HG02840 (cell line): ENCODE measurements at regions not wholly inside any gene's neighbourhood (a gene's known extent, or its start where the extent isn't known, plus 50 kb on each side); places are given as distances from the start of the nearest gene placed in this dataset.
A peak's percentile ranks its signal among the peaks of the same experiment; 100 is the strongest.
"Not testable (repeated sequence)": the region's sequence is repeated elsewhere in the genome, so short reads cannot be mapped to it uniquely, and the experiment has no call there.

ENCODE experiments used
- ATAC-seq: cut with Tn5 transposase; IDR thresholded peaks from one replicate; pipeline ENCODE4 v1.9.1; 2021; ENCODE audit warnings: mild to moderate bottlenecking, moderate library complexity, moderate number of reproducible peaks; ENCODE audit not compliant: unreplicated experiment, low FRiP score

DNA sequence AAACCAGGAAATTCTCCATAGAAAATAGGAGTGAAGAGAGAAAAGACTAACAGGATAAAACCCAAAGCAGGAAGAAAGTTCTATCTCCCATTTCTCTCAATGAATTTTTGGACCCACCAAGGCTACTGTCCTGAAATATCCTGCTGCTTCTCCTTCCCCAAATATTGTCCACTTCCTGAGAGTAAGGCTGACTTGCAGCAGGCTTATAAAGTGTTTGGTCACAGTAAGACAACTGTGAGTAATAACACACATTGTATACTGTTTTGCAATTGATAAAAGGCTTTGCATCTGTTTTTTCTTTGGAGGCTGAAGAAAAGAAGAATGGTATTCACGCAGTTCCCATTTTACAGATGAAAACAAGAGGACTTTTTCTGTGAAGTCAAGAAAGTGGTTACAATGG lies 52.8 kb downstream of the FOXD4L6 start:
- not testable (repeated sequence) for ATAC-seq

DNA sequence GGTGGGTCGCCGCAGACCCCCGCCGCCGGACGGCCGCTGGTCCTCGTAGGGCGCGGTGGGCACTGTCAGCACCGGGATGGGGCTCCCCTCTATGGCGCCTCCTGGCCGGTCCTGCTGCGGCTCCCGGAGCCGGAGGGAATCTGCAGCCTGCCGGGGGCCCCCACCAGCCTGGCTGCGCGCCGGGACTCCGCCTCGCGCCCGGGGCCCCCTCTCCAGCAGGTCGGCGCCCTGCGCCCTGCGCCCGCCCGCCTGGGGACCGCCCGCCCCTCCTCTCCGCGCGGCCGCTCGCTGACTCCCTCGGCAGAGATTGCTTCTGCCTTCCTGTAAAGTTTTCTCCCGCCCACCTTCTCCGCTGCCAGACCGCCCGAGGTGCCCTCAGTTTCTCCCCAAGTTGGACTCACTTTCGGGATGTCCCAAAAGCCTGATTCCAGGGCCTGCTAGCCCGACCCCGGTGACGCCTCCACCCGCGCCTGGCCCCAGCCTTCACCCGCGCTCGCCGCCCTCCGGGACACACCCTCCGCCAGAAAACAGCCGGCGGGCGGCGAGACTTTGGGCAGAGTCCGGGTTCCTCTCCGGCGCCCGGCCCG lies 54.0 kb downstream of the FOXD4L6 start:
- peak; percentile 53 for ATAC-seq

DNA sequence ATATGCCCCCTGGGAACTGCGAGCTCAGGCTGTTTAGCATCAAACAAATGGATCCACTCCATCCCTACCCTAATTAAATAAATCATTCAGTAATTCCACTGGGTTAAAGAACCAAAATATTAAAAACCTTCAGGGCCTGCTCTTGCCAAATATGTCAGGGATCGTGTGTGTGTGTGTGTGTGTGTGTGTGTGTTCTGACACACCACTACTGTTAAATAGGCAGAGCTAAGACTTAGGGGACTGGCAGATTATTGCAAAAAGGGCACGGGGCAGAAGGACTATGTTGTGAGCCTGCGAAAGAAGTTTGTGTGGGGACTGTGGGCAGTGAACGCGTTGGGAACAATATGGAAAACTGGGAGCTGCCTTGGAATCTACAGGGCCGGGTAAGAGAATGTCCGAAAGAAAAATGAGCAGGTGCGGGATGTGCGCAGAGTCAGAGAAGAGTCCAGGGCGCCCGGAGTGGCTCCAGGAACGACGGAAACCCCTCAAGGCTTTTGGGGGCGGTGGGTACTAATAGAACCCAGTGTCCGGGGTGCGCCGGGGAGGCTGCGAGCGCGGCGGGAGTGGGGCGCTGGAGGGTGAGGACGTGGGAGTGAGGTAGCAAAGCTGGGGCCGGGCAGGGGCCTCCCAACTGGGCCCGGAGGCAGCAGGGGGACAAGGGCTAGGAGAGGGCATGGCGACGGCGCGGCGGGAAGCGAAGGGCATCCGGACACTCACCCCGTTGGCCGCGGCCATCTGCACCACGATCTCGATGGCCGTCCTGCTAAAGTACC lies 54.8 kb downstream of the FOXD4L6 start:
- ATAC-seq: not testable (repeated sequence)

DNA sequence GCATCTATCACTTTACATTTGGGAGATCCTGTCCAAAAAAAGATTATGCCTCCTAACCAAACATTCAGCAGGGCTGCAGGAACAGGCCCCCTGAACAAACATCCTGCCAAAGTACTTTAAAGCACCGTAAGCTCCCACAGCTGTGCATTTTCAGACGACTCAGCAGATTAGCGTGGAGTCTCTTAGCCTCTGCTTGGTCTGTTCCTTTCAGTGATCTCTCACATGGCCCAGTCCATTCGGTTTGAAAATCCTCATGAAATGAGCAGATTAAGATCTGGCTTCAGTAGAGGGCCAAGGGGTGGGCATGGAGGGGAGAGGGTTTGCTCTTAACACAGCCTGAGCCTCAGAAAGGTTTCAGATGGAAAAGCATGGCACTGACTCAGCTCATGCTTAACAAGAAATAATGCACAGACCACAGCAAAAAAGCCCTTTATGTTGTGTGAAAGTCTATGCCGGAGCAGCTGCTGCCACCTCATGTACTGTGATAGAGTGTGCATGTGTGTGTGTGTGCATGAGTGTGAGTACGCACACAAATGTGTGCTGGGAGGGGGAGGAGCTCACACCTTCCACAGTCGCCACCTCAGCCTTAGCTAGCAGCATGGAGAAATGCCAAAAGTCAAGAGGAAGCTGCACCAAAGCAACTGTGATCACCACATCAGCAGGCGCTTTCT lies 64.2 kb downstream of the FOXD4L6 start:
- ATAC-seq: peak; percentile 53

DNA sequence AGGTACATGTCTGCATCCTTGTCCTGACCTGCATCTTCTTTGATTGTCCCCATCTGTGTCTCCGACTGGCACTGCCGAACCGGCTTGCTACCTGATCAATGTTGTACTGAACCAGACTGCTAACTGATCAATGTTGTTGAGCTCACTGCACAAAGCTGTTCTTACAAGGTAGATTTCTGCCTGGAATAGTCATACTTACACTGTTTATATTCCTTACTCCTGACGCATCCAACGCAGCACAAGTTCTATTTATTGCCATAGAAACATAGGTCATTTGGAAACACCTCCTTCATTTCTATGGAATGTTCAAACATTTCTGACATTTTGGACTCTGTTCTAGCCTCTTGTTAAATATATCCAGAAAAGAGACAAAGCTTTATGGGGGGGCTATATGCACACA lies 65.2 kb downstream of the FOXD4L6 start:
- not testable (repeated sequence) for ATAC-seq

DNA sequence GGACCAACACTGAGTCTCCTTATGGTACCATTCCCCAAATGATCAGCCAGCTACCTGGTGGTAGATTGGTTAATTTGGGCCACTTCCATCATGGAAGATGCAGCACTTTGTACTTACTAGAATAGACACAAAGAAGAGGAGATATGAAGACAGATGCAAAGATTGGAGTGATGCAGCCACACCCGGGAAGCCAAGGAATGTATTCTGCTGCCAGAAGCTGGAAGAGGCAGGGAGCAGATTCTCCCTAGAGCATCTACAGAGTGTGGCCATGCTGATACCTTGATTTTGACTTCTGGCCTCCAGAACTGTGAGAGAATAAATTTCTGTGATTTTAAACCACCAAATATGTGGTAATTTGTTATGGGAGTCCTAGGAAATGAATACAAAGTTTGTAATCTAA lies 68.9 kb downstream of the FOXD4L6 start:
- ATAC-seq: not testable (repeated sequence)

DNA sequence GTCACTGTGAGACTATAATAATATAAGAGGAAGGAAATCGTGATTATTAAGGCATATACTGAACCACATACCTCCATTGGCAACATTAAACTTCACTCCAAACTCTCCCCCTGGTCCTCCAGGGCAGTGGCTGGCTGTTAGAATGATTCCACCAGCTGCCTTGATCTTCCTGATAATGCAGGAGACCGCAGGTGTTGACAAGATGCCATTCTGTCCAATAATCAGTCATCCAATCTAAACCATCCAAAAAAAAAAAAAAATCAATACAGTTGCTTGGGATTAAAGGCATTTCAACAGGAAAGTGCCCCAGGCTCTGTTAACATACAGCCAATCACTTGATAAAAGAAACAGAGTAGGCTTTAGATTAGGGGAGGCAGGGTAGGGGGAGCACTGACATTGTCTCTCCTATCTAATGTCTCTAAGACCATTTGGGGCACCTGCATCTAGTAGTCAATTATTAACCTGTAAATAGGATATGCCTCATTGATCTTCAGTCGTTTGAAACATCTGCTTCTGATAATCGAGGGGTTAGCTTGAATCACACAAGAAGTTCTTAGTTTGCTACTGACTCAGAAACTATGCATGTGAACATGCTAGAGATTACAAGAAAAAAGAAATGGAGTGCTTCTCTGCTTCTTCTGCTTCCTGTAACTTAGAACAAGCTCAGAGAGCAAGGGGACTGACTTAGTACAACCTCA lies 74.7 kb downstream of the FOXD4L6 start:
- peak; percentile 82 for ATAC-seq

DNA sequence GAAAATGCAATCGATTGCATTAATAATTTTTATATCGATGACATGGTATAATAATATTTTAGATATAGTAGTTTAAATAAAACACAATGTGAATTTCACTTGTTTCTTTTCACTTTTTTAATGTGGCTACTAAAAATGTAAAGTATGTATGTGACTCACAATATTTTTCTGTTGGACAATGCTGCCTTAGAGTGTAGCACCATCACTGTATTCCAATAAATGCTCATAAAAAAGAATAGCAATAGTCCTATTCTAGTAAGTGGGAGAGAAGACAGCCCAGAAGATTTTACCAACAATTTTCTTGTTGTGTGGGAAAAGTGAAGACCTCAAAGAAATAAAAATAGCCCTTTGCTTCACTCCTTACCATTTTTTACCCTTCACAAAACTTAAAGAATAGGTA lies 79.8 kb downstream of the FOXD4L6 start:
- ATAC-seq: not testable (repeated sequence)

DNA sequence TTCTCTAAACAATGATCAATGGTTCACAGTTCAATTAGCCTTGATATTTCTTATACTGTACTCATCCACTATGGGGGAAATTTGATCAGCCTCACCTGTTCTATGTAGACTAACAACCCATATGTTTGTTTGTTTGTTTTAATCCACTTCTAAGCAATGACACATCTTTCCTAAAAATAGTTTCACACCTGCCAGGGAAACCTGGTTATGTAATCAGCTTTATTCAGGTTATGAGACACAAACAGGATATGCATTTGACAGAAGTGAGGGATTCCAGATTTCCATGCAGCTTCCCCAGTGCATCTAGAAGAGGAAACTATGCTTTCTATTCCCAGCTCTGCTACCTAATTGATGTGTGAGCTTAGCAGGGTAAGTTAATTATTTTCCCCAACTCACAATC lies 80.7 kb downstream of the FOXD4L6 start:
- not testable (repeated sequence) for ATAC-seq

DNA sequence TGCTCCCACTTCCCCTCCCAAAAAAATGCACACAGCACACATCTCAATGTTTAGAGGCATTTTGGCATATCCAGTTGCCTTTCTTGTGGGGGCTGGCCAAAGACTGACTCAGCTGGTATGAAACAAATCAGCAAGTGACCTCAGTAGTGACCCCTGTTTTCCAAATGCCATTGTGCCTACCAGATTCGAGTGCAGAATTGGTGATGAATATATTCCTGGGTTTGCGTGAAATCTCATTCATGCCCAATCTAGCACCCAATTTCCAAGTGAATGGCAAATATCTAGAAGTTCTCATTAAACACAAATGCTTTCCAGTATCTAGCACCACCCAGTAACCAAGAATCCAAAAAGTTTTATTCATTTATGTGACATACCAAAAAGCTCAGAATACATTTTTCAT lies 83.6 kb downstream of the FOXD4L6 start:
- not testable (repeated sequence) for ATAC-seq

DNA sequence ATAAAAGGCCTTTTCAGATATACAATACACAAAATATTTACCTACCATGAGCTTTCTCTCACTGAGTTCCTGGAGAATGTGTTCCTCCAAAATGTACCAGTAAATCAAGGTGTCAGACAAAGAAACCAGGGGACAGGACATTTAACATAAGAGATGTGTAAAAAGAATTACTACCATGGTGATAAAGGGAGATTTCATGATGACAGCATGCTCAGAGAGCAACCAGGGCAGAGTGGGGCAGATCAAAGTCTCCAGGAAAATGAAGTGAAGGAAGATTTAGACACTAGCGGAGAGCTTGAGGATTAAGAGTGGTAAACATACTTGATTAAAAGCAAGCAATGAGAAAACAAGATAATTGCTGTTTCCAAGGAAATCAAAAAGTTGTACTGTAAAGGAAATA lies 85.0 kb downstream of the FOXD4L6 start:
- not testable (repeated sequence) for ATAC-seq

DNA sequence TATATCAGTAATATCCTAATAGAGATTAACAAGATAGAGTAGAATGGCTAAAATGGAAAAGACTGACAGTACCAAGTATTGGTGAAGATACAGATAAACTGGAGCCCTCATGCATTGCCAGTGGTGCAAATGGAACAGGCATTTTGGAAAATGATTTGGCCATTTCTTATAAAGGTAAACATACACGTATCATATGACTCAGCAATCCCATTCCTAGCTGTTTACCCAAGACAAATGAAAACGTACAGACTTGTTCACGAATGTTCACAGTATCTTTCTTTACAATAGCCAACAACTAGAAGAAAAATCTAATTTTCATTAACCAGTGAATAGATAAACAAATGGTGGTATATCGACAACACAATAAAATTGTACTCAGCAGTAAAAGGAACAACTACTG lies 86.4 kb downstream of the FOXD4L6 start:
- ATAC-seq: not testable (repeated sequence)

DNA sequence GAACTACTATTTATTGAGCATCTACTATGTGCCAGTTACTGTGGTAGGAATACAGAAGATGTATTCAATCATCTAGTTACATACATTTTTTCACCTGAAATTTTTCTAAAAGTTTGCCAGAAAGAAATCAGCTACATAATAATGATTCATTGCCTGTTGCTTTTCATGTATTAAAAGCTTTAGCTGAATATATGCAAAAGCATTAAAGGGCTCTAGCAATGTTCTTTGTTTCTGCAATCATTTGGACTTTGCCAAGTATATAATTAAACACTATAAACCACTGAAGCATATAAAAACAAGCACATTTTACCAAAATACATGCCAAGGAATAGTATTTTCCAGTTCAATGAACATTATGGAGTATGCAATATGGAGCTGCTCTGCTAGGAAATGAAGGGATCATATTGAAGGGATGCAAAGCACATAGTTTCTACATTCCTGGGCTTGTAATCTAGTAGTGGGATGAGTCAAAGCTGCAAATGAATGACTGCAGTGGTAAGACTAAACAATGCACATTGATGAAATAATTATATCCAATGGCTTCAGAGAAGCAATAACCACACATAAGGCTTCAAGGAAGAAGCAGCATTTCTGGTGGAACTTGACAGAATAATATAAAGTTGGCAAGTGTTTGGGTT lies 87.7 kb downstream of the FOXD4L6 start:
- ATAC-seq: not testable (repeated sequence)

DNA sequence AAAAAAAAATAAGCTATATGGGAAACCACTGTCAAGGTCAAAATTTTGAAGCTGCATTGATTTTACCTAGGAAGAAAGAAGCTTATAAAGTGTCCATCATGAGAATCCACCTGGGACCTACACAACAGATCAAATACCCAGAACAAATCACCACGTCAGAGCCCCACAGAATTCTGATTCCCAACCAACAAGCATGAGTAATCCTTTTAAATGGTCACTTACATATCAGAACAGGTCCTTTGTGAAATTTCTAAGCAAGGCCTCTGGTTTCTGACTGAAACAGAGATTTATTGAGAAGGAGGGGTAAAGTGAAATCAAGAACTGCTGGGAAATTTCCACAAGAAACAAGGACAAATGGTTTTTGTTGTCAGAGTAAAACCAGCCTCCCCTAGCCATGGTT lies 93.2 kb downstream of the FOXD4L6 start:
- ATAC-seq: not testable (repeated sequence)

DNA sequence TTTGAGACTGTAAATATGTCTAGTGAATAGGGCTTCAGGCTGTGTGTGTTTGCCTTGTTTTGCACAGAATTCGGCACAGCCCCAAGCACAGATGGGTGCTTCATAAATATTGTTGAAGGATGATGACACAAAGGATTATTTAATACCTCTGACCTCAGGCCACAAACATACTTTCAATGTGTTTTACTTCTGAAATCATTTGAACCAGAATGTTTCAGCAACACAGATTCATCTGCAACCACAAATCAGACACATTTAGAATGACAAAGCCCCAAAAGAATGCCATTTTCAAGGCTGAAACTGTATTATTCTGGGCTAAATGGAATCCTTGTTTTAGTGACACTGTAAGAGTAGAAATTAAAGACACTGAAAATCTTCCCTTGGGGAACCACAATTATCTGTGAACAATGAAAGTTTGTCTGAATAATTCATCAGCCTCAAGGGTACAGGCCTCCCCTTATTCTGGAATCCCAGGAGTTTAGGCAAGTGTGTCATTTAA lies 93.7 kb downstream of the FOXD4L6 start:
- ATAC-seq: not testable (repeated sequence)

DNA sequence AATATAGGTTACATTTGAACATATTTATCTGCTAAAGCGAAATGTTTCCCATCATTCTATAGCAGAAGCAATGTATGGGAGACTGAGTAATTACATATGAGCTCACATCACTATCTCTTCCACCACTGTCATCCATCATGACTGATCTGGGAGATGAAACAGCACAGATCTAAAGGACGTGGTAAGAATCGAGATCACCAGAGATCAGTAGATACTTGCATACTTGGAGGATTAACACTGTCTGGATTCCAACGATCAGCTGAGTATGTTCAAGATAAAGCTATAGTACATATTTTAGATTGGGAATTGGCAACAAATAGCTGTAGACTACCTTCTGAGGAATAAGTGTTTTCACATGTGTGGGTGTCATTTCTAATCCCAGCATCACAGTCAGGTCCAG lies 94.6 kb downstream of the FOXD4L6 start:
- not testable (repeated sequence) for ATAC-seq

DNA sequence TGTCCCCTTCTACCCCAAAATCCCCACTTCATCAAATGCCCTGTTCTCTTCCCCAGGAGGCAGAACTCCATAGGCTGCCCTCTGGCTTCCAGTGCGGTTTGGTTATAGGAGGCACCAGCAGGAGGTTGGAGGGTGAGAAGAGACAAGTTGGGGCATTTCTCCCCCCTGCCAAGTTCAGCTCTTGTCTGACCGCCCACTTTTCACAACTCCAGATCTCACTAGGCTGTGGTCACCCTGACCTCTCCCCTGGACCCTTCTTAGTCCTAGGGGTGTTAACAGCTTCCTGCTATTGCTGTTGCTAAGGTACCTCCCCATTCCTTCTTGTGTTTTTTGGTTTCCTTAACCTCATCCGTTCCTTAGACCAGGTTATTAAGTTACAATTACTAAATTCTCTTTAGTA lies 95.1 kb downstream of the FOXD4L6 start:
- not testable (repeated sequence) for ATAC-seq

DNA sequence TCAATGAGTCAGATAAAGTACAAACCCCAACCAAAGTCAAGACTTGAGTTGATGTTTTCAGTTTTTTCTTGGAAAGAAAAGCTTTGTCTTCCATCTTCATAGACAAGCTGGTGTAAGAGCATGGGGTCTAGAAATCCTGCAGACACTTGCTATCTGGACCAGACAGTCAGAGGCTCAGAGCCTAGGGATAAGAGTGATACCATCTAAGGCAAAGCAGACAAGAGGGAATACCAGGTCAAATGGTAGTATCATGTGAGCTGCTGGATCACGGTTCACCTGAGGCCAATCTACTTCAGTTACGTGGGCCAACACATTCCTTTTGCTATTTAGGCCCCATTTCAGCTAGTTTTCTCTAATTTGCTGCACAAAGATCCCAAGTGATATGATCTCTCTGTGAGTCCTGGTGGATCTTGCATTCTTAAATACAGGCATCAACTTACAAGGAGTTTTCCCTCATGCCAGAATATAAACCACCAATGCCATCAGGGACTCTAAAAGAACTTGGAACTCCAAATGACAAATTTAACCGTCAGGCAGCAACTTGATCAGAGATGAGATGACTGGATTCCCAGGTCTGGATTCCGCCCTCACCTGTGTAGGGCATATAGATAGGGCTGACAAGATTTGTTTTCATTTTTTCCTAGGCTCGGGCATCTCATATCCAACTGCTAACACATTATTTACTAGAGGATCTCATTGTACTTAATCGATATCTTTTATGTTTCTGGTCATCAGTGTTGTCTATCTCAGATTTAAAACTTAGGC lies 101.4 kb downstream of the FOXD4L6 start:
- not testable (repeated sequence) for ATAC-seq

DNA sequence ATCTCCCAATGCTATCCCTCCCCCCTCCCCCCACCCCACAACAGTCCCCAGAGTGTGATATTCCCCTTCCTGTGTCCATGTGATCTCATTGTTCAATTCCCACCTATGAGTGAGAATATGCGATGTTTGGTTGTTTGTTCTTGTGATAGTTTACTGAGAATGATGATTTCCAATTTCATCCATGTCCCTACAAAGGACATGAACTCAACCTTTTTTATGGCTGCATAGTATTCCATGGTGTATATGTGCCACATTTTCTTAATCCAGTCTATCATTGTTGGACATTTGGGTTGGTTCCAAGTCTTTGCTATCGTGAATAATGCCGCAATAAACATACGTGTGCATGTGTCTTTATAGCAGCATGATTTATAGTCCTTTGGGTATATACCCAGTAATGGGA lies 106.1 kb downstream of the FOXD4L6 start:
- ATAC-seq: not testable (repeated sequence)
